ENCODE measurements at regions not wholly inside any gene's neighbourhood (a gene's known extent, or its start where the extent isn't known, plus 50 kb on each side); places are given as distances from the start of the nearest gene placed in this dataset.

- 68 to 69% methylated on average over 4 to 6 of the region's 6 CpGs for WGBS, 2 experiments (ENCODE audit: insufficient coverage in 1 of 2, insufficient read length in 1 of 2)
- peaks cover 10% of the 10 kb centered on the region for H3K27me3 Mint-ChIP-seq (ENCODE audit: insufficient read depth)
- H3K4me1 Mint-ChIP-seq = peaks cover 10% of the 10 kb centered on the region
- Histone ChIP-seq H3K27ac (ENCODE audit: low read depth, low read length) (no peak overlapping the region), H3K4me1 (ENCODE audit: control insufficient read depth, insufficient read depth, low read length) (peaks cover under 1% of the 10 kb centered on the region), H3K27me3 (ENCODE audit: control insufficient read depth, insufficient read depth, low read length, poor library complexity, severe bottlenecking) (no peaks in the 10 kb centered on the region), H3K9ac (ENCODE audit: extremely low read depth, low read length, poor library complexity, severe bottlenecking) (no peak overlapping the region), H3K36me3 (ENCODE audit: control insufficient read depth, insufficient read depth, low read length) (no peaks in the 10 kb centered on the region), H3K4me3 (ENCODE audit: low read length) (no peak overlapping the region), H3K9me3 (ENCODE audit: control insufficient read depth, low read length) (no peaks in the 10 kb centered on the region)
- H3K36me3 Mint-ChIP-seq (ENCODE audit: low read depth) = no peaks in the 10 kb centered on the region
- H3K27ac Mint-ChIP-seq = no peak overlapping the region
- no peak overlapping the region for H3K4me3 Mint-ChIP-seq
- no peak for DNase-seq
- H3K9me3 Mint-ChIP-seq = no peaks in the 10 kb centered on the region
- TF ChIP-seq, protein P1, sequence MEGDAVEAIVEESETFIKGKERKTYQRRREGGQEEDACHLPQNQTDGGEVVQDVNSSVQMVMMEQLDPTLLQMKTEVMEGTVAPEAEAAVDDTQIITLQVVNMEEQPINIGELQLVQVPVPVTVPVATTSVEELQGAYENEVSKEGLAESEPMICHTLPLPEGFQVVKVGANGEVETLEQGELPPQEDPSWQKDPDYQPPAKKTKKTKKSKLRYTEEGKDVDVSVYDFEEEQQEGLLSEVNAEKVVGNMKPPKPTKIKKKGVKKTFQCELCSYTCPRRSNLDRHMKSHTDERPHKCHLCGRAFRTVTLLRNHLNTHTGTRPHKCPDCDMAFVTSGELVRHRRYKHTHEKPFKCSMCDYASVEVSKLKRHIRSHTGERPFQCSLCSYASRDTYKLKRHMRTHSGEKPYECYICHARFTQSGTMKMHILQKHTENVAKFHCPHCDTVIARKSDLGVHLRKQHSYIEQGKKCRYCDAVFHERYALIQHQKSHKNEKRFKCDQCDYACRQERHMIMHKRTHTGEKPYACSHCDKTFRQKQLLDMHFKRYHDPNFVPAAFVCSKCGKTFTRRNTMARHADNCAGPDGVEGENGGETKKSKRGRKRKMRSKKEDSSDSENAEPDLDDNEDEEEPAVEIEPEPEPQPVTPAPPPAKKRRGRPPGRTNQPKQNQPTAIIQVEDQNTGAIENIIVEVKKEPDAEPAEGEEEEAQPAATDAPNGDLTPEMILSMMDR (conservative IDR thresholded peaks at IDR 0.05) = no peak
These were observed 90.6 kb upstream of the SYNDIG1 start for GRCh38 chr20:24378661-24379483.

GRCh38 chr20:24376311-24377099, 92.9 kb upstream of the SYNDIG1 start:
- DNase-seq = no peak
- no peak overlapping the region for H3K9ac ChIP-seq (ENCODE audit: extremely low read depth, low read length, poor library complexity, severe bottlenecking)
- 100% methylated on average over 1 of the region's 2 CpGs; no CpG with 5 or more reads in 1 of the 2 experiments for WGBS, 2 experiments (ENCODE audit: insufficient coverage in 1 of 2, insufficient read length in 1 of 2)
- H3K27me3 ChIP-seq (ENCODE audit: control insufficient read depth, insufficient read depth, low read length, poor library complexity, severe bottlenecking) = no peaks in the 10 kb centered on the region
- no peaks in the 10 kb centered on the region for H3K4me1 ChIP-seq (ENCODE audit: control insufficient read depth, insufficient read depth, low read length)
- H3K36me3 ChIP-seq (ENCODE audit: control insufficient read depth, insufficient read depth, low read length) = no peaks in the 10 kb centered on the region
- Mint-ChIP-seq H3K36me3 (ENCODE audit: low read depth) (no peaks in the 10 kb centered on the region), H3K4me1 (peaks cover 6% of the 10 kb centered on the region), H3K27ac (no peak overlapping the region), H3K4me3 (no peak overlapping the region), H3K27me3 (ENCODE audit: insufficient read depth) (peaks cover 15% of the 10 kb centered on the region), H3K9me3 (no peaks in the 10 kb centered on the region)
- TF ChIP-seq, protein P1 (conservative IDR thresholded peaks at IDR 0.05) = no peak
- H3K9me3 ChIP-seq (ENCODE audit: control insufficient read depth, low read length) = no peaks in the 10 kb centered on the region
- no peak overlapping the region for H3K27ac ChIP-seq (ENCODE audit: low read depth, low read length)
- no peak overlapping the region for H3K4me3 ChIP-seq (ENCODE audit: low read length)

GRCh38 chr20:24373372-24373771, 96.1 kb upstream of the SYNDIG1 start:
- H3K9ac ChIP-seq (ENCODE audit: extremely low read depth, low read length, poor library complexity, severe bottlenecking) = no peak overlapping the region
- H3K27ac Mint-ChIP-seq = no peak overlapping the region
- TF ChIP-seq, protein P1 (conservative IDR thresholded peaks at IDR 0.05) = no peak

More at GRCh38 chr20:24373372-24373771, 96.1 kb upstream of the SYNDIG1 start:
- Histone ChIP-seq H3K27ac (ENCODE audit: low read depth, low read length) (no peak overlapping the region), H3K9me3 (ENCODE audit: control insufficient read depth, low read length) (no peaks in the 10 kb centered on the region), H3K4me1 (ENCODE audit: control insufficient read depth, insufficient read depth, low read length) (no peaks in the 10 kb centered on the region), H3K36me3 (ENCODE audit: control insufficient read depth, insufficient read depth, low read length) (no peaks in the 10 kb centered on the region), H3K27me3 (ENCODE audit: control insufficient read depth, insufficient read depth, low read length, poor library complexity, severe bottlenecking) (no peaks in the 10 kb centered on the region), H3K4me3 (ENCODE audit: low read length) (no peak overlapping the region)
- 85 to 91% methylated on average over 3 of the region's 3 CpGs for WGBS, 2 experiments (ENCODE audit: insufficient coverage in 1 of 2, insufficient read length in 1 of 2)
- H3K36me3 Mint-ChIP-seq (ENCODE audit: low read depth) = no peaks in the 10 kb centered on the region
- no peak overlapping the region for H3K4me3 Mint-ChIP-seq
- DNase-seq = no peak
- no peaks in the 10 kb centered on the region for H3K4me1 Mint-ChIP-seq
- H3K9me3 Mint-ChIP-seq = no peaks in the 10 kb centered on the region
- H3K27me3 Mint-ChIP-seq (ENCODE audit: insufficient read depth) = peaks cover 23% of the 10 kb centered on the region
